ENCODE measurements at regions not wholly inside any gene's neighbourhood (a gene's known extent, or its start where the extent isn't known, plus 50 kb on each side); places are given as distances from the start of the nearest gene placed in this dataset.

DNA sequence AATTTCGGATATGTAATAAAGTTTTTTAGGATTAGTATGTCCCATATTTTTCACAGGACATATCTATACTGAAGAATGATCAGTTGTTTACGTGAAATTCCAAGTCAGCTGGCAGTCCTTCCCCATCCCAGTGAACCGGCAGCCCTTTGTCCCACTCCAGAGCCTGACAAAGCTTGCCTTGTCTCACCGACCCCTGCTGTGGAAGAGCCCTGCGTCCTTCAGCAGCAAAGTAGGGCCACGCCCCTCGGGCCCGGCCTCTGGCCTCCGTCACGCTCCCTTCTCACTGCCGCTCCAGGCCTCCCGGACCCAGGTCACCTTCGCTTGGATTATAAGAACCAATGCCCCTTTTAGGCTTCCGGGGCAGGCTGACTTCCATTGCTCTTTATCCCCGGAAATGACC, 89.8 kb upstream of the TGIF1 start:
- no peak for DNase-seq

GRCh38 chr18:3367491-3368091, 82.4 kb upstream of the TGIF1 start:
- DNase-seq, result no peak

- DNase-seq, result no peak
Measured at GRCh38 chr18:3368193-3368592, 81.8 kb upstream of the TGIF1 start.

DNA sequence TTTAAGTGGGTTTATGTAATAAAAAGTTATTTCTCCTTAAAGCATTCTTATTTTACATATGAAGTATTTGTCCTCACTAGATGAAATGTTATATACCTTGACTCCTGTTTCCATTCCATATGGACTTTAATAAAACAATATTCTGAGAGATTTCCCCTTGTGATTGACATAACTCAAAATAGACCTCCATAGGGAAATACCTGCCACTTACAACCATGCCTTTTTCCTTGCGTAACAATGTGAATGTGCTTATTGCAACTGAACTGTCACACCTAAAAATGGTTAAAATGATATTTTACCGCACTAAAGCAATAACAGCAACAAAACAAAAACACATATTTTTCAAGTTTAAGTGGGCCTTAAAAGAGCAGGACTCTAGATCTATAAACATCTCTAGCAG, 70.3 kb upstream of the TGIF1 start:
- no peak for DNase-seq

DNA sequence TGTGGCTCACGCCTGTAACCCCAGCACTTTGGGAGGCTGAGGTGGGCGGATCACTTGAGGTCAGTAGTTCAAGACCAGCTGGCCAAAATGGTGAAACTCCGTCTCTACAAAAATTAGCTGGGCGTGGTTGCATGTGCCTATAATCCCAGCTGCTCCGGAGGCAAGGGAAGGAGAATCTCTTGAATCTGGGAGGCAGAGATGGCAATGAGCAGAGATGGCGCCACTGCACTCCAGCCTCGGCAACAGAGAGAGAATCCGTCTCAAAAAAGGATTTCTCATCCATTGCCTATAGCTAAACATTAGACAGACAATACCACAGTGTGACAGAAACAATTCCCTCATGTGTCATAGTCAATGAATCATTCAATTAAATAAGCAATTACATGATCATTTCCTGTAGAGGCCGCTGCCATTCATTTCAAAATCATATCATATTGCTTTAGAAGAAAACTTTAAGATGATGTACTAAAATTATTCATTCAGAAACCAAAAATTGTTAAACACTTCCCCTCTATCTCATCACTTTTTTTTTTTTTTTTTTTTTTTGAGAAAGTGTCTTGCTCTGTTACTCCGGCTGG, 69.5 kb upstream of the TGIF1 start:
- peak; percentile 12 for DNase-seq

GRCh38 chr18:3383381-3383915, 66.5 kb upstream of the TGIF1 start:
- no peak for DNase-seq

DNA sequence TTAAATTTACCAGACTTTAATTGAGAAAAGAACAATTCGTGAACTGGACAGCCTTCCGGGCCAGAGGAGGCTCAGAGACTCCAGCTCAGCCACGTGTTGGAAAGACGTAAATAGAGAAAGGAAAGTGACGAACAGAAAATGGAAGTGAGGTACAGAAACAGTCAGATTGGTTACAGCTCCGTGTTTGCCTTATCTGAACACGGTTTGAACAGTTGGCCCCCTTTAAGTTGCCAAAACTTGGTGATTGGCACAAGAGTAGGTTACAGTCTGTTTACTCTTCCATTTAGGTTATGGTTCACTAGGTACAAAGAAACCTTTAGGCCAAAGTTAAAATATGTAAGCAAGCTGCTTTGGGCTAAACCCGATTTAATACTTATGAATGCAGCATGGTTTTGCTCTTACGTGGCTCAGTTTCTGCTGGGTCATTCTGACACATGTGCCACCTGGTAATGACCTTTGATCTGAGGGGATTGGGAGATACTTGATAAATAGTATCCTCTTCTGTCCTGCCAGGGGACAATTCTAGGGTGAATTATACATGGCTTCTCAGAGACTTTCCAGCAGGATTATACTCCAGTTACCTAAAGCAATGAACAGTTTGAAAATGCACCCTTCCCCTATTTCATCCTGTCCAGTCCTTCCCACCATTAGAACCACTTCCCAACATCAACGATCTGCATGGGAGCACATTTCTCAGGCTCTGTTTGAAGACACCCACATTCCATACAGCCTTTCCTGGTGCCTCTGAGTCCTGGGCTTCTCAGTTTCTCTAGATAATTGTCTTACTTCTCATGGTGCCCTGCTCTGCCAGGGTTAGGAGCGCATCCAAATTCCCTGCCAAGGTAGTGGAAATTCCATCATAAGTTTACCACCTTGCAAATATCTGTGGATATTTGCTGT, 65.1 kb upstream of the TGIF1 start:
- DNase-seq, result no peak

DNA sequence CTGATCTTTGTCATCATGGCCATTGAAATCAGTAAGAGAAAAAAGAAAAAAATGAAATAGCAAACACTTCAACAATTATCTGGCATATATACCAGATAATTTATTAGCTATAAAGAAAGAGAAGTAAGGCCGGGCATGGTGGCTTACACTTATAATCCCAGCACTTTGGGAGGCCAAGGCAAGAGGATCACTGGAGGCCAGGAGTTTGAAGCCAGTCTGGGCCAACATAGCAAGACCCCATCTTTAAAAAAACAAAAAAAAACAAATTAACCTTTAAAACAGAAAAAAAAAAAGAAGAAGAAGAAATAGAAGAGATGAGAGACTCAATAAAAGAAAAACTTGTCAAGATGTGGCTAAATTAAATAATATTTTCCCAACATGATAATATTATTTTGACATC, 61.6 kb upstream of the TGIF1 start:
- no peak for DNase-seq

GRCh38 chr18:3388980-3389379, 61.0 kb upstream of the TGIF1 start:
- no peak for DNase-seq

DNA sequence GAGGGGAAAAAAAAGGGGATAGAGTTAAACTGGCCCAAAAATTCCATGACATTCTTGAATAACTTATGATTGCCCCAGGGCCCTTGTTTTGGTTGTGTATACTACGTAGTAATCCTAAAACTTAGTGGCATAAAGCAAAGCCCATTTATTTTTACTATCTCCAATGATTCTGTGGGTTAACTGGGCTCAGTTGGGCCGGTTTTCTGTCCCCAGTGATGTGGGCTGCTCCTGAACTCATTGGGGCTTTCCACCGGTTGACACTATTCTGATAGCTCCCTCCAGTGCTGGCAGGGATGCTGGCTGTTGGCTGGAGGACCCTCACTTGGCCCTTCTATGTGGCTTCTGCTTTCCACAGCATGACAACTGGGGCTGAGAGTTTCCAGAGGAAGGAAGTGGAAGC, 60.0 kb upstream of the TGIF1 start:
- DNase-seq, result no peak

- DNase-seq, result no peak
Measured at GRCh38 chr18:3391704-3392466, 58.1 kb upstream of the TGIF1 start.

GRCh38 chr18:3392467-3392855, 57.5 kb upstream of the TGIF1 start:
- no peak for DNase-seq

DNA sequence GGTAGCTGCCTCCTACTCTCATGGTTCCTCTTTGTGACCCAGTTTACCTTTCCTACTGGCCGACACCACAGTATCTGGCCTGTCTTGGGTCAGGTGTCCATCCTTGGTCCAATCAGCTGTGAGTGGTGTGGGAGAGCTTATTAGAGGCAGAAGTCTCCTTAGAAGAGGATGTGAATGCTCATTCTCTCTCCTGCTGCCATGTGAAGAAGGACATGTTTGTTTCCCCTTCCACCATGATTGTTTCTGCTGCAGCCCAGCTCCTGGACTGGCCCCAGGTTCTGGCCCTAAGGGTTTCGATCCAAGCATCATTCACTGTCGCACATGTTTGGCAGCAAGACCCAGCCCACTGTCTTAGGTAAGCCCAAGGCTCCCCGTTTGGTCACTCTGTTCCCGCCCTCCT, 55.3 kb upstream of the TGIF1 start:
- no peak for DNase-seq

DNA sequence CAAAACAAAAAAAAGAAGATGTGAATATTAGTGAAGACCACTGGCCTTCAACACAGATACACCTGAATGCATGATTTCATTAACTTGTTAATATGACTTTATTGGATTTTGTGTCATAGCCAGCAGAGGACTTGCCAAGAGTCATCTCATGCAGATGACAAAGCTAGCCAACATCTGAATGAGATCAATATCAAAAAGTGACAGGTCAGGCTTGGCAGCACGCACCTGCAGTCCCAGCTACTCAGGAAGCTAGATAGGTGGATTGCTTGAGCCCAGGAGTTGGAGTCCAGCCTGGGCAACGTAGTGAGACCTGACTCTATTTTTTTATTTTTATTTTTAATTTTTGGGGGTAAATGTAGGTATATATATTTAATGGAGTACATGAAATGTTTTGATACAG, 54.5 kb upstream of the TGIF1 start:
- no peak for DNase-seq

DNA sequence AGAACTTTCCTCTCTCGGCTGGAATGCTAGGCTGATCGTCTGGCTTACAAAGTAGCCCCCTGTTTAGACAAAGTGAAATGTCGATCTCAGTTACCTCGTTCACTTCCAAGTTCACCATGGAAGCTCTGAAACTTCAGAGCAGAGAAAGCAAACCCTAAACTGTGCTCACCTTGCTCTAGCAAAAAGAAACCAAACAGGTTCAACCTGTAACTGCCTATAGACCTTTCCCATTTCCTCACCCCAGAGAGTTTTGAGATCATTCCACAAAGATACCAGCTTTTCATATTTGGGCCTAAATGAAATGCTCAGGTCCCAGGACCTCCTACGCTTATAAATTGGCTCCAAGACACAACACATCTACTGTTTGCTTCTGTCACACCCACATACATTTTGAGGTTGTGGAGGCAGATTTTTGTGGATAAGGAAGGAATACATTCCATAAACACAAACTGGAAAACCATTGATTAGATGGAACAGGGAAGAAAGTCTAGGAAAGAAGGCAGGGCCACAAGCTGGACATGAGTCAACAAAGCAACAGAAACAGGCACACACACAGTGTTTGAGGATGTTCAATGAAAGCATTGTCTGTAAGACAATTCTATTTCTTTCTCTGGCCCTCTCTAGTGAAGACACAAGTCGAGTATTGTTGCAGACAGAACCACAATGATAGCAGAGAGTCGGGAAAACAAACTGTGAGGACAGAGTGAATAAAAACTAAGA, 52.8 kb upstream of the TGIF1 start:
- DNase-seq, result no peak

- DNase-seq, result no peak
Measured at GRCh38 chr18:3397786-3398185, 52.2 kb upstream of the TGIF1 start.
